Skin epidermis (tissue), 12 donors: ENCODE measurements at regions not wholly inside any gene's neighbourhood (a gene's known extent, or its start where the extent isn't known, plus 50 kb on each side); places are given as distances from the start of the nearest gene placed in this dataset.
"Not testable (repeated sequence)": the region's sequence is repeated elsewhere in the genome, so short reads cannot be mapped to it uniquely, and the experiment has no call there.

Experiments used
- H3K27ac ChIP-seq, 21 experiments: fragments of 200-600 bp; sonication (generic) in 11 of 21; one replicate each; pipeline ENCODE4 v1.5.0; 2020; ENCODE audit warnings: mild to moderate bottlenecking in 3 of 21, inconsistent platforms in 2 of 21, moderate library complexity in 2 of 21
- H3K4me3 ChIP-seq, 7 experiments: fragments of 200-600 bp; sonication (generic) in 2 of 7; one replicate each; pipeline ENCODE4 v1.5.0; 2020; ENCODE audit warnings: inconsistent platforms in 2 of 7, mild to moderate bottlenecking in 2 of 7, moderate library complexity in 1 of 7

DNA sequence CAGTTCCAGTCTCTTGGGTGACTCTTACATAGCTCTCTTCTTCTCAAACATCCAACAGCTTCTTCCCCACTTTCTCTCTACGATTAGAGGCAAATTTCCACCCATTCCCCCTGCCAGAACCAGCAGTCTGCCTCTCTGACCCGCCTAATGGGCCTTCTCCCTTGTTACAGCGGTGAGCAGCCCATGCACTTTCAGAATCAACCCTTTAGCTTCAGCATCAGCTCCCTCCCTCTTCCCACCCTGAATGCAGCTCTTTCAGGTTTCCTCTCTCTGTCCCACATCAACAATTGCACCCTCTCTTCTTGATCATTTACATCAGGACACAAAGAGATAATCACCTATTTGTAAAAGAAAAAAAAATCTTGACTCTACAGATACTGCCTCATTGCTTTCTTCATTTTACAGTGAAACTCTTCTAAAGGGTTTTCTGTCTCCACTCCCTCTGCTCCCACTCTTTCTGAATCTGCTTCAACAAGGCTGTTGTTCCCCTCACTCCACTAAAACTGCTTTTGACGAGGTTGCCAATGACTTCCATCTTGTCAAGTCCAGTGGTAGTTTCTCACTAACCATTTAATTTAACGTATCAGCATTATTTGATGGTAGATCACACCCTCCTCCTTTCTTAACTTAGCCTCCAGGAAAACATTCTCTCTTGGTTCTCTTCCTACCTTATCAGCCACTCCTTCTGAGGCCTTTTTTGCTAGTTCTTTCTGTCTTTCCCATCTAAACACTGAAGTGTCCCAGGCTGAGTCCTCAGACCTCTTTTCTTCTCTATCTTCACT, 106.6 kb downstream of the NPY start:
- Histone ChIP-seq H3K4me3 (no peak overlapping the region), H3K27ac (no peak overlapping the region)

GRCh38 chr7:24392774-24393173, 108.8 kb downstream of the NPY start:
- Histone ChIP-seq H3K4me3 (no peak overlapping the region), H3K27ac (no peak overlapping the region)

GRCh38 chr7:24395512-24395911, 111.5 kb downstream of the NPY start:
- Histone ChIP-seq H3K27ac (no peak overlapping the region), H3K4me3 (no peak overlapping the region)

DNA sequence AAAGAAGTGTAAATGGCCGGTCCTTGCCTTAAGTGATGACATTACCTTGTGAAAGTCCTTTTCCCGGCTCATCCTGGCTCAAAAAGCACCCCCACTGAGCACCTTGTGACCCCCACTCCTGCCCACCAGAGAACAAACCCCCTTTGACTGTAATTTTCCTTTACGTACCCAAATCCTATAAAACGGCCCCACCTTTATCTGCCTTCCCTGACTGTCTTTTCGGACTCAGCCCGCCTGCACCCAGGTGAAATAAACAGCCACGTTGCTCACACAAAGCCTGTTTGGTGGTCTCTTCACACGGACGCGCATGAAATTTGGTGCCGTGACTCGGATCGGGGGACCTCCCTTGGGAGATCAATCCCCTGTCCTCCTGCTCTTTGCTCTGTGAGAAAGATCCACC, 112.4 kb downstream of the NPY start:
- H3K4me3 ChIP-seq, H3K27ac ChIP-seq: not testable (repeated sequence)

DNA sequence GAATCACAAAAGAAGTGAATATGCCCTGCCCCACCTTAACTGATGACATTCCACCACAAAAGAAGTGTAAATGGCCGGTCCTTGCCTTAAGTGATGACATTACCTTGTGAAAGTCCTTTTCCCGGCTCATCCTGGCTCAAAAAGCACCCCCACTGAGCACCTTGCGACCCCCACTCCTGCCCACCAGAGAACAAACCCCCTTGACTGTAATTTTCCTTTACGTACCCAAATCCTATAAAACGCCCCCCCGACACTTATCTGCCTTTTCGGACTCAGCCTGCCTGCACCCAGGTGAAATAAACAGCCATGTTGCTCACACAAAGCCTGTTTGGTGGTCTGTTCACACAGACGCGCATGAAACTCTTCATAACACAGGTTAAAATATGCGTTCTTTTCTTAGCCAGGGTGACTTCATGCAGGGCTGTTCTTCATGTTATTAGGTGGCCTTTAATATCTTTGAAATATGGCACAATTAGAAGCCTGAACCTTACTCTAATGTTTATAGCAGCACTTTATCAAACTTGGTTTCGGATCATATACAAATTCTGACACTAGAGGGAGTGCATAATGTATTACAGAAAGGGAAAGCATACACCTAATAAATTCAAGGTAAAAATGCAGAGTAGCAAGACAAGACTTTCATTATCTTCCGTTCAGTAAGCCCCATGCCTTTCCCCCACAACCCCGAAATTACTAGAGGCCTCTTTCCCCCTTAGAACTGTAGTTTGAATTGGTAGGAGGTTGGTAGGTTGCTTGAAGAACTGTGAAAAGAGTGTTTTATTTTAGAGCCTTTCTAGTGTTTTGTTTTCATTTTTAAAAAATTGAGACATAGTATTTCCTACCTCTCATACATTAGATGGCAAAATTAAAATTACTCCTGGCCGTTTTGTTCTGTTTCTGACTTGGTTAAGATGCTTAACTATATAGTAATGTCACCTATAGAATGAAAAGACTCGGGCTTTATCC, 117.9 kb downstream of the NPY start:
- H3K4me3 ChIP-seq, result no peak overlapping the region
- H3K27ac ChIP-seq, result no peak overlapping the region

- no peak overlapping the region for H3K4me3 ChIP-seq
- no peak overlapping the region for H3K27ac ChIP-seq
Measured at GRCh38 chr7:24402655-24403054, 118.7 kb downstream of the NPY start.

DNA sequence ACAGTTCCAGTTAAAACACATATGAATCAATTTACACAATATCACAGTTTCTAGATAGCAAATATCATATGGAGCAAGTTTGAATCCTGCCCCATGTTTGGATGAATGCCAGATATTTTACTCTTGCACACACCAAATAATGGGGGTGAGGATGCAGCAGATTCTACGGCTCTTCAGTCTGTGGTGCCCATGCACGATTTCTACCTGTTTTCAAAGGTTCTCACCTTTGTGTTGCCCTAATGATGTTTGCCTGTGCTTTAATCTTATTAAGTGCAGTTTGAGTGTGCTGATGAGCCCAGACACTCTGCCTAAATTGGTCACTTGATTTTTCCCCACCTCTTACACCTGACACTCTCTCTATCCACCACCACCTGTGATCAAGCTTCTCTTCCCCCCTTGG, 119.6 kb downstream of the NPY start:
- Histone ChIP-seq H3K4me3 (no peak overlapping the region), H3K27ac (no peak overlapping the region)

GRCh38 chr7:24404315-24404714, 120.3 kb downstream of the NPY start:
- H3K27ac ChIP-seq, result no peak overlapping the region
- no peak overlapping the region for H3K4me3 ChIP-seq

GRCh38 chr7:24405002-24405401, 121.0 kb downstream of the NPY start:
- Histone ChIP-seq H3K4me3 (no peak overlapping the region), H3K27ac (no peak overlapping the region)

GRCh38 chr7:24406053-24406788, 122.2 kb downstream of the NPY start:
- H3K27ac ChIP-seq, result no peak overlapping the region
- H3K4me3 ChIP-seq, result no peak overlapping the region

GRCh38 chr7:24406789-24407299, 122.9 kb downstream of the NPY start:
- no peak overlapping the region for H3K27ac ChIP-seq
- H3K4me3 ChIP-seq, result no peak overlapping the region

GRCh38 chr7:24407965-24408364, 124.0 kb downstream of the NPY start:
- Histone ChIP-seq H3K4me3 (no peak overlapping the region), H3K27ac (no peak overlapping the region)

- Histone ChIP-seq H3K4me3 (no peak overlapping the region), H3K27ac (no peak overlapping the region)
Measured at GRCh38 chr7:24408798-24409430, 124.9 kb downstream of the NPY start.

- Histone ChIP-seq H3K4me3 (no peak overlapping the region), H3K27ac (no peak overlapping the region)
Measured at GRCh38 chr7:24409431-24410024, 125.5 kb downstream of the NPY start.

GRCh38 chr7:24411226-24411625, 127.2 kb downstream of the NPY start:
- H3K27ac ChIP-seq, result no peak overlapping the region

GRCh38 chr7:24417526-24418120, 133.6 kb downstream of the NPY start:
- H3K27ac ChIP-seq, result no peak overlapping the region
- no peak overlapping the region for H3K4me3 ChIP-seq

More at GRCh38 chr7:24411226-24411625, 127.2 kb downstream of the NPY start:
- no peak overlapping the region for H3K4me3 ChIP-seq

DNA sequence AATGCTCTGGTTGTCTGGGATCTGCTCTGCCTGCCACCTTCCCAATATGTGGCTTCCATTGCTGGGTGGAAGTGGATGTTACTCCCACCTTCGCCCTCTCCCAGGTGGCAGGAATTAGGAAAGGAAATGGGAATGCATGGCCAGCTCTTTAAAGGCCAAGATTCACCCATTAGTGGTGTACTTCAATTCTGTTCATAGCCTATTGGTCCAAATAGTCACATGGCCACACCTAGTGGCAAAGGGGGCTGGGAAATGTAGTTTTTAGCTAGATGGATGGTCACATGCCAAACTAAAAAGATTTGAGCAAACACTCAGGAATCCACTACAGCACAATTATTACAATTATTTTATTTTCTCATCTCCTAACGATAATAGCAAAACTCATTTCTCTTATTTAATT, 135.1 kb downstream of the NPY start:
- H3K27ac ChIP-seq, result no peak overlapping the region
- no peak overlapping the region for H3K4me3 ChIP-seq

DNA sequence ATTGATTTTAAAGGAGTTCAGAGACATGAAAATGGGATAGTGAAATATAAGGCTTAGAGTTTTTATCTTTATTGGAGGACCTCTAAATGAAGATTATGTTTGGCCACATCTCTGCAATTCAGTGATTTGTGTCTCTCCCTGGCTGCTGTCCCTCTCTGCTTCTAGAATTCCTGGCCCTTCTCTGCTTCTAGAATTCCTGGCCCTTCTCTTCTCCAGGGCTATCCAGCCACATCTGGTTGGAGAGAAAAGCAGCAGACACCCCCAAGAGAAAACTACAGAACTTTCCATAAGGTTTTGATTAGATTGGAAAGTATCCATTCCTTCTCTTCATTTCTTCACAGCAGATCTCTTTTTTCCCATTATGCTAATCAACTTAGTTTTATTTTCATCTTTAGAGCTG, 135.5 kb downstream of the NPY start:
- no peak overlapping the region for H3K27ac ChIP-seq

More for the DNA sequence above, 135.5 kb downstream of the NPY start:
- H3K4me3 ChIP-seq, result no peak overlapping the region
